H9 (cell line): ENCODE measurements at regions not wholly inside any gene's neighbourhood (a gene's known extent, or its start where the extent isn't known, plus 50 kb on each side); places are given as distances from the start of the nearest gene placed in this dataset.

Experiments
- DNase-seq: peaks from one replicate; pipeline ENCODE4 v3.0.0-alpha.2; 2017
- H2AFZ ChIP-seq: one replicate; pipeline ENCODE4 v1.6.1; 2013; ENCODE audit warnings: mild to moderate bottlenecking, low read length, control low read depth, moderate library complexity
- H2AK5ac ChIP-seq: 2 replicates; pipeline ENCODE4 v1.6.1; 2013; ENCODE audit warnings: low read length, control low read depth, mixed read lengths; ENCODE audit not compliant: insufficient read length
- H2BK120ac ChIP-seq: one replicate; pipeline ENCODE4 v1.6.1; 2013; ENCODE audit warnings: low read depth, mild to moderate bottlenecking, low read length, control low read depth, inconsistent platforms; ENCODE audit not compliant: poor library complexity, severe bottlenecking
- H2BK12ac ChIP-seq: 2 replicates; pipeline ENCODE4 v1.6.1; 2013; ENCODE audit warnings: low read length, control low read depth, mixed read lengths, low read depth; ENCODE audit not compliant: insufficient read length
- H2BK15ac ChIP-seq: 2 replicates; pipeline ENCODE4 v1.6.1; 2013; ENCODE audit warnings: low read depth, low read length, control low read depth
- H2BK20ac ChIP-seq: one replicate; pipeline ENCODE4 v1.6.1; 2013; ENCODE audit warnings: low read depth, mild to moderate bottlenecking, low read length, control low read depth, inconsistent platforms; ENCODE audit not compliant: poor library complexity, severe bottlenecking
- H2BK5ac ChIP-seq: 2 replicates; pipeline ENCODE4 v1.6.1; 2013; ENCODE audit warnings: low read length, control low read depth, mixed read lengths; ENCODE audit not compliant: insufficient read length
- H3K14ac ChIP-seq: 2 replicates; pipeline ENCODE4 v1.6.1; 2013; ENCODE audit warnings: low read length, control low read depth; ENCODE audit not compliant: insufficient read depth
- H3K18ac ChIP-seq: 2 replicates; pipeline ENCODE4 v1.6.1; 2013; ENCODE audit warnings: low read depth, mild to moderate bottlenecking, mixed read lengths, low read length, control low read depth; ENCODE audit not compliant: insufficient read length
- H3K23ac ChIP-seq: 2 replicates; pipeline ENCODE4 v1.6.1; 2013; ENCODE audit warnings: low read length, control low read depth, mixed read lengths, low read depth; ENCODE audit not compliant: insufficient read length
- H3K23me2 ChIP-seq: 2 replicates; pipeline ENCODE4 v1.6.1; 2013; ENCODE audit warnings: low read depth, mild to moderate bottlenecking, mixed read lengths, low read length, control low read depth; ENCODE audit not compliant: insufficient read length, poor library complexity, severe bottlenecking
- H3K27ac ChIP-seq: 2 replicates; pipeline ENCODE4 v1.5.1; 2013; ENCODE audit warnings: low read length, control low read depth, mixed read lengths, low read depth; ENCODE audit not compliant: insufficient read length
- H3K27me3 ChIP-seq: 2 replicates; pipeline ENCODE4 v1.6.1; 2013; ENCODE audit warnings: low read length, control low read depth, inconsistent platforms; ENCODE audit not compliant: insufficient read depth
- H3K4ac ChIP-seq: 2 replicates; pipeline ENCODE4 v1.6.1; 2013; ENCODE audit warnings: low read depth, mild to moderate bottlenecking, control low read depth, inconsistent platforms, low read length, moderate library complexity
- H3K4me1 ChIP-seq: 2 replicates; pipeline ENCODE4 v1.6.1; 2013; ENCODE audit warnings: low read length, control low read depth, inconsistent platforms; ENCODE audit not compliant: insufficient read depth
- H3K4me2 ChIP-seq: 2 replicates; pipeline ENCODE4 v1.6.1; 2013; ENCODE audit warnings: low read length, control low read depth, mixed read lengths; ENCODE audit not compliant: insufficient read length, insufficient read depth
- H3K56ac ChIP-seq: 2 replicates; pipeline ENCODE4 v1.6.1; 2013; ENCODE audit warnings: low read depth, mild to moderate bottlenecking, mixed read lengths, low read length, control low read depth; ENCODE audit not compliant: insufficient read length
- H3K79me1 ChIP-seq: 2 replicates; pipeline ENCODE4 v1.6.1; 2013; ENCODE audit warnings: low read depth, mild to moderate bottlenecking, moderate library complexity, low read length, control low read depth, inconsistent platforms; ENCODE audit not compliant: insufficient read depth, poor library complexity, severe bottlenecking
- H3K79me2 ChIP-seq: 2 replicates; pipeline ENCODE4 v1.6.1; 2013; ENCODE audit warnings: low read length, control low read depth, inconsistent platforms; ENCODE audit not compliant: insufficient read depth
- H3K9ac ChIP-seq: 2 replicates; pipeline ENCODE4 v1.6.1; 2013; ENCODE audit warnings: low read length, control low read depth, mixed read lengths; ENCODE audit not compliant: insufficient read length; ENCODE audit errors: extremely low read depth
- H3K9me3 ChIP-seq: one replicate; pipeline ENCODE4 v1.6.1; 2013; ENCODE audit warnings: low read depth, low read length, inconsistent platforms; ENCODE audit not compliant: control insufficient read depth
- H3T11ph ChIP-seq: one replicate; pipeline ENCODE4 v1.6.1; 2013; ENCODE audit warnings: mild to moderate bottlenecking, low read length, control low read depth, inconsistent platforms
- H4K20me1 ChIP-seq: one replicate; pipeline ENCODE4 v1.6.1; 2013; ENCODE audit not compliant: control insufficient read depth, insufficient read length, insufficient read depth
- H4K5ac ChIP-seq: 2 replicates; pipeline ENCODE4 v1.6.1; 2013; ENCODE audit warnings: low read depth, mild to moderate bottlenecking, mixed read lengths, low read length, control low read depth; ENCODE audit not compliant: insufficient read length
- H4K8ac ChIP-seq: replicated peaks from 2 replicates; pipeline ENCODE4 v1.6.1; 2013; ENCODE audit warnings: low read length, control low read depth, mixed read lengths, low read depth; ENCODE audit not compliant: insufficient read length
- H4K91ac ChIP-seq: 2 replicates; pipeline ENCODE4 v1.6.1; 2013; ENCODE audit warnings: low read depth, mild to moderate bottlenecking, moderate library complexity, mixed read lengths, low read length, control low read depth; ENCODE audit not compliant: insufficient read length
- H3K27ac Mint-ChIP-seq, 3 experiments: 2 replicates in 2 of 3; 3 replicates in 1 of 3; pipeline ENCODE4 v1.8.0; 2020 to 2021; ENCODE audit warnings: mixed read lengths in 3 of 3, mild to moderate bottlenecking in 1 of 3, moderate library complexity in 1 of 3
- H3K27me3 Mint-ChIP-seq: 2 replicates; pipeline ENCODE4 v1.8.0; 2021; ENCODE audit warnings: low read depth, mild to moderate bottlenecking, moderate library complexity, mixed read lengths
- H3K36me3 Mint-ChIP-seq, 3 experiments: 2 replicates in 2 of 3; 3 replicates in 1 of 3; pipeline ENCODE4 v1.8.0; 2020 to 2021; ENCODE audit warnings: low read depth in 3 of 3, mixed read lengths in 3 of 3; ENCODE audit not compliant: insufficient read depth in 1 of 3
- H3K4me1 Mint-ChIP-seq, 2 experiments: 2 replicates each; pipeline ENCODE4 v1.8.0; 2020; ENCODE audit warnings: mixed read lengths in 2 of 2
- H3K4me3 Mint-ChIP-seq, 2 experiments: 2 replicates in 1 of 2; 3 replicates in 1 of 2; pipeline ENCODE4 v1.8.0; 2020 to 2021; ENCODE audit warnings: mild to moderate bottlenecking in 2 of 2, mixed read lengths in 2 of 2, moderate library complexity in 1 of 2
- H3K9me3 Mint-ChIP-seq, 2 experiments: 2 replicates in 1 of 2; 3 replicates in 1 of 2; pipeline ENCODE4 v1.8.0; 2020; ENCODE audit warnings: mild to moderate bottlenecking in 2 of 2, mixed read lengths in 2 of 2, moderate library complexity in 1 of 2
- WGBS: extraction: QIAGEN DNeasy Blood & Tissue Kit; methylation state at CpG from one replicate; pipeline ENCODE4 v1.1.7; 2013; ENCODE audit warnings: missing lambda C conversion rate, low lambda C conversion rate, mixed read lengths; ENCODE audit not compliant: insufficient read length; ENCODE audit errors: extremely low coverage; 5-methylcytosine and 5-hydroxymethylcytosine counted together
- TF ChIP-seq, protein P1 (sequence below): fragments of 200-600 bp; sonication (generic); conservative IDR thresholded peaks from 3 replicates; pipeline ENCODE4 v1.8.0; 2021; ENCODE audit warnings: antibody characterized with exemption, mild to moderate bottlenecking

DNA sequence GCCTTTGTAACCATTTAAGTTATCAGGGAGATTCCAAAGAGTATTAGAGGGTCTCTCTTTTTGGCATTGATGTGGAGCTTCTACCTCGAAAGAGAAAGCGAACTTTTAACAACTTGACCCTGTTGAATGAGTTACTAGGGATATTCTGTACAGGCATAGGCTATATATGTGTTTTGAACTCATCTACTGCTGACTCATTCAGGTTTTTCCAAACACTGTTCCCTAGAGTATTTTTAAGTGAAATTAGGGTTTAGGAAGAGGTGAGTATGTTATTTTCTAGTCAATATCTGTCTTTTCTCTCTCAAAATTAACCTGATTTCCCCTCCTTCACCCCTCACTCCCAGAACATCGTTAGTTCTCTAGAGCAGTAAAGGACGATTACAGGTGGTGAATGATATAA is 228.1 kb upstream of the C2CD4B start:
- no peak overlapping the region for H3K23ac ChIP-seq
- H3K23me2 ChIP-seq, result peaks cover 16% of the 10 kb centered on the region
- Mint-ChIP-seq H3K36me3 (peaks cover 3 to 5% (median 4%) of the 10 kb centered on the region in 3 experiments; a peak in 6 of 7 replicates), H3K4me3 (no peak overlapping the region), H3K9me3 (peaks cover 5% of the 10 kb centered on the region in 2 experiments), H3K4me1 (peaks cover 12 to 17% of the 10 kb centered on the region in 2 experiments), H3K27me3 (peaks cover 17% of the 10 kb centered on the region), H3K27ac (no peak overlapping the region)
- H2BK12ac ChIP-seq, result no peak overlapping the region
- H4K20me1 ChIP-seq, result no peaks in the 10 kb centered on the region
- H3K27ac ChIP-seq, result no peak overlapping the region
- H3K9me3 ChIP-seq, result no peaks in the 10 kb centered on the region
- H4K8ac ChIP-seq, result no peak overlapping the region
- no peak overlapping the region for H2AK5ac ChIP-seq
- H3T11ph ChIP-seq, result no peak overlapping the region
- H3K79me1 ChIP-seq, result no peaks in the 10 kb centered on the region
- no peak overlapping the region for H2AFZ ChIP-seq
- no peak overlapping the region for H3K4ac ChIP-seq
- no peak overlapping the region for H3K14ac ChIP-seq
- no peak overlapping the region for H2BK20ac ChIP-seq
- TF ChIP-seq, protein P1, sequence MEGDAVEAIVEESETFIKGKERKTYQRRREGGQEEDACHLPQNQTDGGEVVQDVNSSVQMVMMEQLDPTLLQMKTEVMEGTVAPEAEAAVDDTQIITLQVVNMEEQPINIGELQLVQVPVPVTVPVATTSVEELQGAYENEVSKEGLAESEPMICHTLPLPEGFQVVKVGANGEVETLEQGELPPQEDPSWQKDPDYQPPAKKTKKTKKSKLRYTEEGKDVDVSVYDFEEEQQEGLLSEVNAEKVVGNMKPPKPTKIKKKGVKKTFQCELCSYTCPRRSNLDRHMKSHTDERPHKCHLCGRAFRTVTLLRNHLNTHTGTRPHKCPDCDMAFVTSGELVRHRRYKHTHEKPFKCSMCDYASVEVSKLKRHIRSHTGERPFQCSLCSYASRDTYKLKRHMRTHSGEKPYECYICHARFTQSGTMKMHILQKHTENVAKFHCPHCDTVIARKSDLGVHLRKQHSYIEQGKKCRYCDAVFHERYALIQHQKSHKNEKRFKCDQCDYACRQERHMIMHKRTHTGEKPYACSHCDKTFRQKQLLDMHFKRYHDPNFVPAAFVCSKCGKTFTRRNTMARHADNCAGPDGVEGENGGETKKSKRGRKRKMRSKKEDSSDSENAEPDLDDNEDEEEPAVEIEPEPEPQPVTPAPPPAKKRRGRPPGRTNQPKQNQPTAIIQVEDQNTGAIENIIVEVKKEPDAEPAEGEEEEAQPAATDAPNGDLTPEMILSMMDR, result no peak
- no peak overlapping the region for H2BK5ac ChIP-seq
- H2BK15ac ChIP-seq, result no peak overlapping the region
- H3K79me2 ChIP-seq, result no peaks in the 10 kb centered on the region
- no peak overlapping the region for H4K91ac ChIP-seq
- H4K5ac ChIP-seq, result no peak overlapping the region
- no peak overlapping the region for H3K56ac ChIP-seq
- no CpG with 5 or more reads among the region's 4 CpGs for WGBS
- H3K18ac ChIP-seq, result no peak overlapping the region
- H3K4me1 ChIP-seq, result no peaks in the 10 kb centered on the region
- H3K27me3 ChIP-seq, result no peaks in the 10 kb centered on the region; the same call in 1 of the 2 replicates
- H3K9ac ChIP-seq, result no peak overlapping the region
- H2BK120ac ChIP-seq, result no peak overlapping the region
- H3K4me2 ChIP-seq, result no peak overlapping the region
- no peak for DNase-seq
